Panc1 (cell line): ENCODE measurements at regions not wholly inside any gene's neighbourhood (a gene's known extent, or its start where the extent isn't known, plus 50 kb on each side); places are given as distances from the start of the nearest gene placed in this dataset.
A peak's percentile ranks its signal among the peaks of the same experiment; 100 is the strongest.

Source experiments
- ATAC-seq: fragments of 200-7000 bp; cut with Tn5 transposase; 2 replicates; pipeline ENCODE4 v1.9.1; 2020; ENCODE audit warnings: mild to moderate bottlenecking, moderate library complexity
- BruUV-seq: library from RNA; stranded (reverse); fragments of 400-500 nt; replicated peaks from 2 replicates; lab custom pipeline; 2021; lab: Mats Ljungman, UMichigan
- CTCF ChIA-PET: fragments of 300-600 bp; sonication (Branson Sonifier 250); formaldehyde crosslinking; loops from one replicate; lab custom pipeline; 2022; ENCODE audit warnings: antibody characterized with exemption; lab: Charles Lee
- POLR2A ChIA-PET: fragments of 300-600 bp; sonication (Branson Sonifier 250); formaldehyde crosslinking; loops from one replicate; lab custom pipeline; 2022; ENCODE audit warnings: antibody characterized with exemption; lab: Charles Lee
- DNase-seq: peaks from one replicate; pipeline ENCODE4 v3.0.0-alpha.2; 2010; ENCODE audit warnings: low read depth, low spot score
- H3K27ac ChIP-seq: 2 replicates; pipeline ENCODE4 v1.5.1; 2011; ENCODE audit warnings: mild to moderate bottlenecking, low read length, inconsistent platforms
- H3K27me3 ChIP-seq: fragments of 200-500 bp; sonication (Bioruptor generic); 2 replicates; pipeline ENCODE4 v1.6.0; 2014; ENCODE audit warnings: low read length, inconsistent platforms; ENCODE audit not compliant: control insufficient read depth, insufficient read depth
- H3K36me3 ChIP-seq: fragments of 200-500 bp; sonication (Bioruptor generic); 2 replicates; pipeline ENCODE4 v1.5.1; 2014; ENCODE audit warnings: inconsistent platforms, mild to moderate bottlenecking, low read length, moderate library complexity; ENCODE audit not compliant: control insufficient read depth, insufficient read depth
- H3K4me1 ChIP-seq: 2 replicates; pipeline ENCODE4 v1.5.1; 2011; ENCODE audit warnings: inconsistent platforms, mild to moderate bottlenecking, low read length, moderate library complexity; ENCODE audit not compliant: control insufficient read depth, insufficient read depth
- H3K4me3 ChIP-seq, 2 experiments: 2 replicates each; pipeline ENCODE4 v1.5.1; 2011 to 2012; ENCODE audit warnings: low read depth in 2 of 2, low read length in 2 of 2, mild to moderate bottlenecking in 2 of 2, inconsistent platforms in 1 of 2, moderate library complexity in 1 of 2
- H3K9me3 ChIP-seq: fragments of 200-500 bp; sonication (Bioruptor generic); 2 replicates; pipeline ENCODE4 v1.5.1; 2014; ENCODE audit warnings: low read depth, mild to moderate bottlenecking, inconsistent platforms, low read length, moderate library complexity; ENCODE audit not compliant: control insufficient read depth, insufficient read depth
- CTCF ChIP-seq: fragments of 450-650 bp; IDR thresholded peaks from 2 replicates; pipeline ENCODE4 v1.5.1; 2017; ENCODE audit warnings: mild to moderate bottlenecking
- POLR2AphosphoS5 ChIP-seq: IDR thresholded peaks from 2 replicates; pipeline ENCODE4 v1.6.1; 2012; ENCODE audit warnings: mild to moderate bottlenecking, low read depth, low read length, moderate library complexity
- SIN3A ChIP-seq: IDR thresholded peaks from 2 replicates; pipeline ENCODE4 v1.6.1; 2012; ENCODE audit warnings: low read depth, mild to moderate bottlenecking, low read length, moderate library complexity, borderline replicate concordance; ENCODE audit not compliant: insufficient read depth
- TCF7L2 ChIP-seq: IDR thresholded peaks from 2 replicates; pipeline ENCODE4 v1.6.1; 2011; ENCODE audit warnings: mild to moderate bottlenecking, low read depth, low read length, inconsistent platforms
- in situ Hi-C: cut with HindIII; loops from 2 replicates; pipeline ENCODE4 v1.10.0; 2016; ENCODE audit warnings: low sequenced_read_pairs, low pct_unique_long_range_greater_than_20kb
- intact Hi-C: fragments of 100-400 bp; cut with micrococcal nuclease; formaldehyde crosslinking; loops from one replicate; pipeline ENCODE4 v1.10.0; 2022; ENCODE audit not compliant: unreplicated experiment
- TF ChIP-seq, protein P1 (sequence below), 2 experiments: IDR thresholded peaks; 2 replicates each; pipeline ENCODE4 v1.6.1; 2011 to 2012; ENCODE audit warnings: low read depth in 2 of 2, control low read depth in 1 of 2, low read length in 1 of 2, mild to moderate bottlenecking in 1 of 2, moderate library complexity in 1 of 2; ENCODE audit not compliant: insufficient read depth in 1 of 2

- peak; percentile 93 for DNase-seq
- TF ChIP-seq, protein P1, sequence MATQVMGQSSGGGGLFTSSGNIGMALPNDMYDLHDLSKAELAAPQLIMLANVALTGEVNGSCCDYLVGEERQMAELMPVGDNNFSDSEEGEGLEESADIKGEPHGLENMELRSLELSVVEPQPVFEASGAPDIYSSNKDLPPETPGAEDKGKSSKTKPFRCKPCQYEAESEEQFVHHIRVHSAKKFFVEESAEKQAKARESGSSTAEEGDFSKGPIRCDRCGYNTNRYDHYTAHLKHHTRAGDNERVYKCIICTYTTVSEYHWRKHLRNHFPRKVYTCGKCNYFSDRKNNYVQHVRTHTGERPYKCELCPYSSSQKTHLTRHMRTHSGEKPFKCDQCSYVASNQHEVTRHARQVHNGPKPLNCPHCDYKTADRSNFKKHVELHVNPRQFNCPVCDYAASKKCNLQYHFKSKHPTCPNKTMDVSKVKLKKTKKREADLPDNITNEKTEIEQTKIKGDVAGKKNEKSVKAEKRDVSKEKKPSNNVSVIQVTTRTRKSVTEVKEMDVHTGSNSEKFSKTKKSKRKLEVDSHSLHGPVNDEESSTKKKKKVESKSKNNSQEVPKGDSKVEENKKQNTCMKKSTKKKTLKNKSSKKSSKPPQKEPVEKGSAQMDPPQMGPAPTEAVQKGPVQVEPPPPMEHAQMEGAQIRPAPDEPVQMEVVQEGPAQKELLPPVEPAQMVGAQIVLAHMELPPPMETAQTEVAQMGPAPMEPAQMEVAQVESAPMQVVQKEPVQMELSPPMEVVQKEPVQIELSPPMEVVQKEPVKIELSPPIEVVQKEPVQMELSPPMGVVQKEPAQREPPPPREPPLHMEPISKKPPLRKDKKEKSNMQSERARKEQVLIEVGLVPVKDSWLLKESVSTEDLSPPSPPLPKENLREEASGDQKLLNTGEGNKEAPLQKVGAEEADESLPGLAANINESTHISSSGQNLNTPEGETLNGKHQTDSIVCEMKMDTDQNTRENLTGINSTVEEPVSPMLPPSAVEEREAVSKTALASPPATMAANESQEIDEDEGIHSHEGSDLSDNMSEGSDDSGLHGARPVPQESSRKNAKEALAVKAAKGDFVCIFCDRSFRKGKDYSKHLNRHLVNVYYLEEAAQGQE (IDR thresholded peaks at IDR 0.05; ENCODE audit: insufficient read depth in 1 of 2, low read depth in 2 of 2, low read length in 1 of 2) = no peak
- TF ChIP-seq CTCF (no peak), SIN3A (no peak), TCF7L2 (no peak), POLR2AphosphoS5 (no peak)
- ChIA-PET CTCF (no interaction called here), POLR2A (no interaction called here)
- H3K4me3 ChIP-seq = no peak overlapping the region
- no TSS peak for BruUV-seq
- no peaks in the 10 kb centered on the region for H3K9me3 ChIP-seq
- H3K4me1 ChIP-seq = no peaks in the 10 kb centered on the region
- no peaks in the 10 kb centered on the region for H3K36me3 ChIP-seq
- H3K27ac ChIP-seq = no peak overlapping the region
- no peaks in the 10 kb centered on the region for H3K27me3 ChIP-seq
- ATAC-seq = peak; percentile 94
- intact Hi-C loops = no loop called here
- in situ Hi-C loops = no loop called here
Observed at GRCh38 chr10:16381083-16381482, 55.7 kb upstream of the PTER start.

DNA sequence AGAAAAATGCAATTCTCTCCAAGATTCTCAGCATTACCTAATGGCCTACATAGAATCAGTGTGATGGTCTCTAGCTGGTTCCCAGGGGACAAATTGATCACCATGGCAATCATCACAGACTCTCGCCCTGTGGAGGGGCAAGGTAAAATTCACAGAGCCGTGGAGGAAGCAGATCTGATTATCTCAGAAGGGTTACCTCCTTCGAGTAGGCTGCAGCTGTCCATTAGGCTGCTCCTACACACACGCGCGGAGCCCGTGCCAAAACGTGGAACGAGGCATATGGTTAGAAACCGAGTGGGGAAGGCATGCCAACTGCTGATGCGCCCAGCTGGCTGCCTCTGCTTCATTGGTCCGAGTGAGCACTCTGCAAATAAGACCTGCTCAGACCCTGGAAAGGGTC, 52.8 kb upstream of the PTER start:
- Histone ChIP-seq H3K4me3 (no peak overlapping the region), H3K4me1 (no peaks in the 10 kb centered on the region), H3K27me3 (no peaks in the 10 kb centered on the region), H3K36me3 (no peaks in the 10 kb centered on the region), H3K27ac (no peak overlapping the region), H3K9me3 (no peaks in the 10 kb centered on the region)
- intact Hi-C loops (no loop called here), in situ Hi-C loops (no loop called here)
- POLR2A ChIA-PET = no interaction called here
- BruUV-seq = no TSS peak
- no peak for DNase-seq
- CTCF ChIA-PET = no interaction called here
- ATAC-seq = no peak
- TF ChIP-seq, protein P1 (IDR thresholded peaks at IDR 0.05; ENCODE audit: insufficient read depth in 1 of 2, low read depth in 2 of 2, low read length in 1 of 2) = no peak
- TF ChIP-seq TCF7L2 = no peak
- no peak for TF ChIP-seq SIN3A
